NCI-H1105 treated with DMSO at 0.1 percent for 48 hours (cell line): ENCODE measurements at regions not wholly inside any gene's neighbourhood (a gene's known extent, or its start where the extent isn't known, plus 50 kb on each side); places are given as distances from the start of the nearest gene placed in this dataset.

ENCODE experiments used
- DNase-seq: peaks from one replicate; lab custom pipeline; 2025; lab: John Stamatoyannopoulos, UW

DNA sequence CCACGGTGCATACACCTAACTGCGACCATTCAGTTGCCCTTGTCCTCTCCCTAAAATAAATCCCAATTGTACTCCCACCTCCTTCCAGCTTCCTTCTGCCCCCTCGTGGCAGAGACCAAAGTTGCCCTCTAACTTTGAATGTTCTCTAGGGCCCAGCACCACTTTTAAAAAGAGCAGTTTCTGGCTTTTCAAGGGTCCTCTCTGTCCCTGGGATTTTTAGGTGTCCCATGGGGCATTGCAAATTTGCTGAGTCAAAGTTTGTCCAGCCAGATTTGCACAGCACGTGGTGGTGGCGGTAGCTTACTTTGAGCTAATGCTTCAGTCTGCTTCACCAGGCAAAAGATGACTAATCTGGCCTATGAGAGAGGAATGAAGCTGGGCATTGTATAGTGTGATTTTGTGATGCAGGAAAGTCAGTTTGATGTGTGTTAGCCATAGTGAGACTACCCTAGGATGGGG, 100.2 kb downstream of the PERP start:
- DNase-seq, result peak; percentile 25

DNA sequence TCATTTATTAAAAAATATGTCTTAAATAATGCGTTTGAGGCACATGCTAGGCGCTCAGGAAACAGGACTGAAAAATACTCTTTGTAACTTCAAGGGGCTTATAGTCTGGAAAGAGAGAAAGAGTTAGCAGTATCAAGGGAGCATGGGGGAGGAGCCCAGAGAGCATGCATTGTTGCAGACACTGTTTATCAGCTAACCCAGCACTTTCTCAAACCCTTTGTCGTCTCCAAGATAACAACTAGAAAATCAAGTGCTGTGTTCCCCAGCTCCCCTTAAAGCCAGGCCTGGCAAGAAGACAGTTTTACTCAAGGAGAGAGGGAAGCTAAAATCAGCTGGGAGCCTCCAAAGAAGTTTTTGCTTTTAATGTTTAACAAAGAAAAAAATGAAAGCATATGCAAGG, 98.4 kb downstream of the PERP start:
- no peak for DNase-seq

- DNase-seq, result no peak
Measured at GRCh38 chr6:138011413-138011812, 95.8 kb downstream of the PERP start.

- DNase-seq, result peak; percentile 4
Measured at GRCh38 chr6:138012682-138013081, 94.5 kb downstream of the PERP start.

DNA sequence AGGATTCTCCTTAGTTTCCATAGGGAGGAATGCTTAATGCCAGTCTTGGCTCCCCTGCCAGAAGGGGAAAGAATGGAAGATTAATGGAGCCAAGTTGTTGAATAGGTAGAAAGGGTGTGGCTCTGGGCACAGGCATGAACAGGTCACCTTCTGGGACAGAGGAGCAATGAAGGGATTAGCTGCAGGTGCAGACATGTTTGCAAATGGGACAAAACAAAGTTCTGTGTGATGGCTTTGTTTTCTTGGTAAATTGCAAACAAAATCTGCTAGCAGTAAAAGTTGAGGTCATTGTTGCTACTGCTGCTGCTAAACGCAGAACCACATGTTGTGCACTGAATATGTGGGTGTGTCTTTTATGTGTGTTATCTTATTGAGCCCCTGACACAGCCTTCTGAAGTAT, 93.3 kb downstream of the PERP start:
- peak; percentile 22 for DNase-seq

DNA sequence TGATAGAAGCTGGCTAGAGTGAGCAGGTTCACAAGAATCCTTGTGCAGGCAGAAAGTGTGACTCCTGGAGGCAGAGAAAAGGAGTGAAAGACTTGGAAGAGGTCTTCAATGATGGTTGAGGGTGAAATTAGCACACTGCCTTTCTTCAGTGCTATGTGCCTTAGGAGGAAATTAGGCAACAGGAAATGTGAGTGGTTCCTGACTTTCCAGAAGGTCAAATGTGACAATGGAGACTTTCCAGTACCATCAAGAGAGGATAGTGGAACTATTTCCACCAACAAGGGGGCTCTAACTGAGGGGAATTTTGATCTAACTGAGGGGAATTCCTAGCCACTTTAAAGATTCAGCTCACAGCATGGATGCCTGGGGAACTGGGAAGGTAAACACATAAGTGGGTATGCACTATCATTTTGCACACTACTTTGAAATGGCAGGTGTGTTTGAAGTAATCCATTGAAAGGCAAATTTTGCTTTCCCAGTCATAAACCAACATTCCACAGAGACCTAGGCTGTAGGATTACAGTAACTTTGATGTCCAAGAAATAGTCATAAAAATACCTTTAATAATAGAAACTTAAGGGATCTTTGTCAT, 90.0 kb downstream of the PERP start:
- DNase-seq, result no peak

GRCh38 chr6:138018297-138018696, 88.9 kb downstream of the PERP start:
- no peak for DNase-seq

DNA sequence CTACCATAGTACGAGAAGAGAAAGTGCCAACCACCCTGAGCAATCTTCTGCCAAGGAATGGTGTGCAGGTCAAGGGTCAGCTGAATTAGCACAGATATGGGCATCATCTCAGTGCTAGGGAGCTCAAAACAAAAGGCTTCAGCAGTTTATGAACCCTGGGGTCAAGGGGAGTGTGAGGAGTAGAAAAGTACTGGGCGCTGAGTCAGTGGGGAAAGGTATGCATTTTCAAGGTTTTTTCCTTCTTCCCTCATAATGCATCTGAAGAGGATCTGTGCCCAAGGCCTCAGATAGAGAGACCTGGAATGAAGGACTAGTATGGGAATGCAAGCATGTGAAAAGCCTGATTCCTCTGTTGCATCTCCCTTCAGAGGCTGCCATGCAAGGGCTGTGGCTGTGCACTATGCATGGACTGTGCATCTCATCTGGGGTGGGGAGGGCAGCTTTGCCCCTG, 81.7 kb downstream of the PERP start:
- no peak for DNase-seq

- DNase-seq, result no peak
Measured at GRCh38 chr6:138026342-138026741, 80.9 kb downstream of the PERP start.

DNA sequence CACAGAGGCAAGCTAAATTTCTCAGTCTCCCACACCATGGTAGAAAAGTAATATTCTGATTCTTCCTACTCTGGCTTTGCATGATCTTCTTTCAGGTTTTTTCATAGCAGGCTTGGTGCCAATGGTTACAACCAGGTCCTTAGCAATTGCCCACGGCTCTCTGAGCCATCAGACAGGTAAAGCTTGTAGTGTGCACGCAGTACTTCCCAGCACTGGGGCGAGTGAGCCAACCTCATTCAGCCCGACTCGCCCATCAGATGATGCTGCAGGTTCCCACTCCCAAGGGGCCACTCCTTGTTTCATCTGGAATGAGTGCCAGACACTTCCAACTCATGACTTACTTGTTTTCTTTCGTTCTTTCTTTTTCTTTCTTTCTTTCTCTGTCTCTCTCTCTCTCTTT, 78.3 kb downstream of the PERP start:
- DNase-seq, result peak; percentile 50

DNA sequence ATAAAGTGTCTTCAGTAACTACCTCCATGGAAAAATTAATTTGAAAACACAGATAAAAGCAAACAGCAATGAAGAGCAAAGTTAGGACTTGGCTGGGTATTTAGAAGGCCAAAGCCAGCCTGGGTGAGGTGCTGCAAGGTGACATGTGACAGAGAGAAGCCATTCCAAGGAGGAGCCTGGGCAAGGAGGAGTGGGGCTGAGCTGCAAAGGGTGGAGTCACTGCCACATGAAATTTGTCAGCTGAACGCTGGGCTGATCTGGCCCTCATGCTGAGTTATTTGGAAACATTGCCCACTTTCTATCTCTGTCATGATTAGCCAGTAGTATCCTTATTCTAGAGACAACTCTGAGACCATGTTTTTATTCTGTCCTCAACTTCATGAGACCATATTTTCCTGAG, 76.3 kb downstream of the PERP start:
- no peak for DNase-seq

DNA sequence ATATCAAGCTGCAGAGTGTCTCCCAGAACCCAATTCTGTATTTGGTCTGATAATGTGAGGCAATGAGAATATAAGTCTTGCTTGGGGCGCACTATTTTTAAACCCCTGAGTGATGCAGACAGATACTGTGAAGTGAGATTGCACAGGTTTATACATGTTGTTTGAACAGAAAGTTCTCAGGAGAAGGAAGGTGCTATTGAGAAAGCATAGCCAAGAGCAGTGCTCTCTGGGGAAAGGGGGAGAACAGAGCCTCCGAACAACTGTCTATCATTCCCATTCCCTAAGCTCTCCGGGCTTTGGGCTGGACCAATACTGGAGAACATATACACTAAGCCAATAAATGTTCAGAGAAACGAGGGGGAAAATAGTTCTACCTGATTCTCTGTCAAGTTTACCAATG, 75.8 kb downstream of the PERP start:
- no peak for DNase-seq

DNA sequence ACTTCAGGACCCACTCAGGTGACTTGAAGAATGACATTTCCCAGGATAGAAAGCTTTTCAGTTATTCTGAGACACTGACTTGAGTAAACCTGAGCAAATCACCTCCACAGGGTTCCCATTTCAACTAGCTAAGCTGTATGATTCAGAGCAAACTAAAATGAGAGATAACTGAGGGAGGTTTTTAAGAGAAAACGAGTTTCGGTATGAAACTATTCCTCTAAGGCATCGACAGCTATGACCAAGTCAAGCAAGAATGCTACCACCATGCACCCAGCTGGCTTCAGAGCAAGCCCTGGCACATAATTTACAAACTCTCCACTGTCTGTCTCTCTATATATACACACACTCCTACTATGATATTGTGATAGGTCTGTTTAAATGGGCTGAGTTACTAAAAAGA, 75.4 kb downstream of the PERP start:
- no peak for DNase-seq

DNA sequence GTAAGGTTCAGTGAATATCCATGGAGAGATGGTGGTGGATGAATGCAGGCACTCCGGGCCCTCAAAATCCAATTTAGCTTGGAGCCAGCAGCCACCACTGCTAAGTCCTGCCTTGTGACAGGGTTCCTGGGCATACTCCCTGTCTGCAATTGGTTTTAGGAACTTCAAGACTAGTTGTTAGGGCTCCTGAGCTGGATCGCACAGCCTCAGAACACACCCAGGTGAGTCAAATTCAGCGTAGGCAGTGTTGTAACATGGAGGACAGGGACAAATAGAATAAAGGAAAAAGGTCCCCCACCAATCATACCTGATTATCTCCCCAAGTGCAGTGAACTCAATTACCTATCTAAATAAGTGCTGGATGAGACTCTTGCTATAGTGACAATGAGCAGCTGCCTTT, 74.6 kb downstream of the PERP start:
- DNase-seq, result no peak

- DNase-seq, result no peak
Measured at GRCh38 chr6:138034229-138034628, 73.0 kb downstream of the PERP start.

GRCh38 chr6:138035070-138035469, 72.1 kb downstream of the PERP start:
- DNase-seq, result peak; percentile 48

GRCh38 chr6:138036111-138036510, 71.1 kb downstream of the PERP start:
- no peak for DNase-seq

DNA sequence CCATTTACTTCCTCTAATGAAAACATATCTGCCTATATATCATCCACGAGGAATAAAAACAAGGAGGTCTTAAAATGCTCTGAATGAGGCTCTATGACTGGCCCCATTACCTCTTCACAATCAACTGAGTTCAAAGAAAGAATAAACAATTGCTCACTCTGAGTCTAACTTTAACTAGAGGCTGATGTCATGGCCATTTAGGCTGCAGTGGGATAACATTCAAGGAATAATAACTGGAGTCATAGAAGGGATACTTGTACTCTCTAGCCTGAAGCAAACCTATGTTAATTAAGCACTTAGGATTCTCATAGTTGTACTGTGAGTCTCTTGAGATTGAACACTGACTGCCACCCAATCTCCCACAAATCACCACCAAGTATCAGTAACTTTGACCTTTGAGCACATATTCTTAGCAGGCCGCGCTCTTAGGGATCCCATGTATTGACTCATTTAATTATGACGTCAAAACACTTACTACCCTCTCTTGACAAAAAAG, 70.2 kb downstream of the PERP start:
- no peak for DNase-seq

- DNase-seq, result peak; percentile 72
Measured at GRCh38 chr6:138038142-138038870, 68.9 kb downstream of the PERP start.
